GM23338 (cell line): ENCODE measurements at regions not wholly inside any gene's neighbourhood (a gene's known extent, or its start where the extent isn't known, plus 50 kb on each side); places are given as distances from the start of the nearest gene placed in this dataset.

Source experiments
- ATAC-seq: fragments of 200-7000 bp; cut with Tn5 transposase; 3 replicates; pipeline ENCODE4 v1.9.1; 2020
- DNase-seq: peaks from one replicate; pipeline ENCODE4 v3.0.0-alpha.2; 2015; ENCODE audit warnings: low spot score
- H2AFZ ChIP-seq: fragments of 200-600 bp; sonication (generic); 2 replicates; pipeline ENCODE4 v1.8.0; 2016; ENCODE audit warnings: antibody characterized with exemption, mild to moderate bottlenecking, moderate library complexity
- H3F3A ChIP-seq: fragments of 200-600 bp; sonication (generic); replicated peaks from 2 replicates; pipeline ENCODE4 v1.8.0; 2017; ENCODE audit warnings: antibody characterized with exemption, mixed run types, low read depth
- H3K27ac ChIP-seq: fragments of 200-600 bp; sonication (generic); 2 replicates; pipeline ENCODE4 v1.6.1; 2016; ENCODE audit warnings: low read depth
- H3K27me3 ChIP-seq: fragments of 200-600 bp; sonication (generic); 2 replicates; pipeline ENCODE4 v1.8.0; 2016; ENCODE audit warnings: mild to moderate bottlenecking, mixed run types, moderate library complexity; ENCODE audit not compliant: insufficient read depth
- H3K36me3 ChIP-seq: fragments of 200-600 bp; sonication (generic); 2 replicates; pipeline ENCODE4 v1.8.0; 2016; ENCODE audit warnings: mild to moderate bottlenecking; ENCODE audit not compliant: insufficient read depth
- H3K4me1 ChIP-seq: fragments of 200-600 bp; sonication (generic); 2 replicates; pipeline ENCODE4 v1.8.0; 2016; ENCODE audit warnings: mild to moderate bottlenecking, moderate library complexity; ENCODE audit not compliant: insufficient read depth
- H3K4me2 ChIP-seq: fragments of 200-600 bp; sonication (generic); 2 replicates; pipeline ENCODE4 v1.7.1; 2017; ENCODE audit warnings: mixed run types
- H3K4me3 ChIP-seq: fragments of 200-600 bp; sonication (generic); 2 replicates; pipeline ENCODE4 v1.6.1; 2016; ENCODE audit warnings: mixed run types
- H3K79me2 ChIP-seq: fragments of 200-600 bp; sonication (generic); replicated peaks from 2 replicates; pipeline ENCODE4 v1.8.0; 2017; ENCODE audit warnings: mild to moderate bottlenecking; ENCODE audit not compliant: insufficient read depth
- H3K9me2 ChIP-seq: fragments of 200-600 bp; sonication (generic); 2 replicates; pipeline ENCODE4 v1.8.0; 2017; ENCODE audit not compliant: insufficient read depth
- H4K20me1 ChIP-seq: fragments of 200-600 bp; sonication (generic); replicated peaks from 2 replicates; pipeline ENCODE4 v1.8.0; 2017; ENCODE audit warnings: mild to moderate bottlenecking; ENCODE audit not compliant: insufficient read depth
- H3K27ac Mint-ChIP-seq: 2 replicates; pipeline ENCODE4 v1.8.0; 2020; ENCODE audit warnings: inconsistent platforms, mild to moderate bottlenecking, moderate library complexity, mixed read lengths
- H3K27me3 Mint-ChIP-seq: 3 replicates; pipeline ENCODE4 v1.8.0; 2022; ENCODE audit warnings: low read depth, mild to moderate bottlenecking, moderate library complexity, mixed read lengths, inconsistent platforms; ENCODE audit not compliant: insufficient read depth, poor library complexity
- H3K36me3 Mint-ChIP-seq: 3 replicates; pipeline ENCODE4 v1.8.0; 2021; ENCODE audit warnings: low read depth, mild to moderate bottlenecking, inconsistent platforms, moderate library complexity, mixed read lengths
- H3K4me1 Mint-ChIP-seq: 3 replicates; pipeline ENCODE4 v1.8.0; 2020; ENCODE audit warnings: mild to moderate bottlenecking, inconsistent platforms, mixed read lengths
- H3K4me3 Mint-ChIP-seq: 3 replicates; pipeline ENCODE4 v1.8.0; 2021; ENCODE audit warnings: moderate library complexity, mild to moderate bottlenecking, inconsistent platforms, mixed read lengths
- H3K9me3 Mint-ChIP-seq: 3 replicates; pipeline ENCODE4 v1.8.0; 2020; ENCODE audit warnings: moderate library complexity, mild to moderate bottlenecking, inconsistent platforms, mixed read lengths
- CREB1 ChIP-seq: fragments of 250-450 bp; sonication (Bioruptor Pico); IDR thresholded peaks from 2 replicates; pipeline ENCODE4 v1.5.0; 2020; ENCODE audit warnings: low read depth, mild to moderate bottlenecking, moderate library complexity
- EZH2 ChIP-seq: fragments of 200-600 bp; sonication (generic); IDR thresholded peaks from one replicate; pipeline ENCODE4 v1.8.0; 2017; ENCODE audit warnings: antibody characterized with exemption, mild to moderate bottlenecking, low read depth; ENCODE audit not compliant: unreplicated experiment
- EZH2phosphoT487 ChIP-seq: fragments of 200-600 bp; sonication (generic); IDR thresholded peaks from one replicate; pipeline ENCODE4 v1.8.1; 2018; ENCODE audit warnings: antibody characterized with exemption; ENCODE audit not compliant: unreplicated experiment
- JUNB ChIP-seq: IDR thresholded peaks from one replicate; pipeline ENCODE4 v1.6.1; 2016; ENCODE audit warnings: antibody characterized with exemption; ENCODE audit not compliant: unreplicated experiment
- NANOG ChIP-seq: IDR thresholded peaks from 2 replicates; pipeline ENCODE4 v1.6.1; 2016; ENCODE audit warnings: antibody characterized with exemption, borderline replicate concordance
- POLR2AphosphoS5 ChIP-seq: IDR thresholded peaks from 2 replicates; pipeline ENCODE4 v1.6.1; 2016; ENCODE audit warnings: antibody characterized with exemption, low read depth
- STAT1 ChIP-seq: IDR thresholded peaks from one replicate; pipeline ENCODE4 v1.6.1; 2016; ENCODE audit warnings: antibody characterized with exemption; ENCODE audit not compliant: unreplicated experiment
- ZNF331 ChIP-seq: fragments of 250-450 bp; sonication (Bioruptor Pico); IDR thresholded peaks from 2 replicates; pipeline ENCODE4 v1.5.0; 2020; ENCODE audit warnings: low read depth, mild to moderate bottlenecking, moderate library complexity
- TF ChIP-seq, protein P1 (sequence below): IDR thresholded peaks from 2 replicates; pipeline ENCODE4 v1.6.1; 2016; ENCODE audit warnings: antibody characterized with exemption
- TF ChIP-seq, protein P2 (sequence below): fragments of 250-450 bp; sonication (Bioruptor Pico); IDR thresholded peaks from 2 replicates; pipeline ENCODE4 v1.5.0; 2020; ENCODE audit warnings: mild to moderate bottlenecking, moderate library complexity
- TF ChIP-seq, protein P3 (sequence below), 2 experiments: fragments of 200-600 bp in 1 of 2; sonication (generic) in 1 of 2; conservative IDR thresholded peaks; 2 replicates each; pipeline versions ENCODE4 v1.5.1 to v1.6.1; 2016 to 2017; ENCODE audit warnings: antibody characterized with exemption in 2 of 2, low read depth in 2 of 2, mild to moderate bottlenecking in 2 of 2, moderate library complexity in 1 of 2

DNA sequence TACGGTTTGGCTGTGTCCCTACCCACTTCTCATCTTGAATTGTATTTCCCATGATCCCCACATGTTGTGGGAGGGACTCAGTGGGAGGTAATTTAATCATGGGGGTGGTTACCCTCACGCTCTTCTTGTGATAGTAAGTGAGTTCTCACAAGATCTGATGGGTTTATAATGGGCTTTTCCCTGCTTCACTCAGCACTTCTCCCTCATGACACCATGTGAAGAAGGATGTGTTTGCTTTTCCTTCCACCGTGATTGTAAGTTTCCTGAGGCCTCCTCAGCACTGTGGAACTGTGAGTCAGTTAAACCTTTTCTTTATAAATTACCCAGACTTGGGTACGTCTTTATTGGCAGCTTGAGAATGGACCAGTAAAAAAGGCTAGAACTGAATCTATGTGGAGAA is 750.0 kb upstream of the ID2 start:
- Mint-ChIP-seq H3K27me3 (peaks cover 4% of the 10 kb centered on the region), H3K4me1 (no peaks in the 10 kb centered on the region), H3K36me3 (no peaks in the 10 kb centered on the region), H3K27ac (no peak overlapping the region), H3K9me3 (no peaks in the 10 kb centered on the region; the same call in 2 of the 3 replicates), H3K4me3 (no peak overlapping the region)
- Histone ChIP-seq H2AFZ (peak overlapping the region; percentile 66; the same call in 1 of the 2 replicates), H3K27me3 (no peaks in the 10 kb centered on the region), H4K20me1 (no peaks in the 10 kb centered on the region), H3K9me2 (peaks cover 24% of the 10 kb centered on the region), H3K4me3 (no peak overlapping the region), H3K36me3 (no peaks in the 10 kb centered on the region), H3K27ac (no peak overlapping the region), H3K4me2 (no peak overlapping the region), H3F3A (no peaks in the 10 kb centered on the region), H3K4me1 (no peaks in the 10 kb centered on the region), H3K79me2 (no peaks in the 10 kb centered on the region)
- ATAC-seq (no peak), DNase-seq (no peak)
- TF ChIP-seq STAT1 (no peak), ZNF331 (CRISPR knock-in tag) (no peak), CREB1 (CRISPR knock-in tag) (no peak), JUNB (no peak), NANOG (no peak), EZH2phosphoT487 (no peak), EZH2 (no peak), POLR2AphosphoS5 (no peak)
- TF ChIP-seq, protein P1, sequence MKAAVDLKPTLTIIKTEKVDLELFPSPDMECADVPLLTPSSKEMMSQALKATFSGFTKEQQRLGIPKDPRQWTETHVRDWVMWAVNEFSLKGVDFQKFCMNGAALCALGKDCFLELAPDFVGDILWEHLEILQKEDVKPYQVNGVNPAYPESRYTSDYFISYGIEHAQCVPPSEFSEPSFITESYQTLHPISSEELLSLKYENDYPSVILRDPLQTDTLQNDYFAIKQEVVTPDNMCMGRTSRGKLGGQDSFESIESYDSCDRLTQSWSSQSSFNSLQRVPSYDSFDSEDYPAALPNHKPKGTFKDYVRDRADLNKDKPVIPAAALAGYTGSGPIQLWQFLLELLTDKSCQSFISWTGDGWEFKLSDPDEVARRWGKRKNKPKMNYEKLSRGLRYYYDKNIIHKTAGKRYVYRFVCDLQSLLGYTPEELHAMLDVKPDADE, result no peak
- TF ChIP-seq, protein P2, sequence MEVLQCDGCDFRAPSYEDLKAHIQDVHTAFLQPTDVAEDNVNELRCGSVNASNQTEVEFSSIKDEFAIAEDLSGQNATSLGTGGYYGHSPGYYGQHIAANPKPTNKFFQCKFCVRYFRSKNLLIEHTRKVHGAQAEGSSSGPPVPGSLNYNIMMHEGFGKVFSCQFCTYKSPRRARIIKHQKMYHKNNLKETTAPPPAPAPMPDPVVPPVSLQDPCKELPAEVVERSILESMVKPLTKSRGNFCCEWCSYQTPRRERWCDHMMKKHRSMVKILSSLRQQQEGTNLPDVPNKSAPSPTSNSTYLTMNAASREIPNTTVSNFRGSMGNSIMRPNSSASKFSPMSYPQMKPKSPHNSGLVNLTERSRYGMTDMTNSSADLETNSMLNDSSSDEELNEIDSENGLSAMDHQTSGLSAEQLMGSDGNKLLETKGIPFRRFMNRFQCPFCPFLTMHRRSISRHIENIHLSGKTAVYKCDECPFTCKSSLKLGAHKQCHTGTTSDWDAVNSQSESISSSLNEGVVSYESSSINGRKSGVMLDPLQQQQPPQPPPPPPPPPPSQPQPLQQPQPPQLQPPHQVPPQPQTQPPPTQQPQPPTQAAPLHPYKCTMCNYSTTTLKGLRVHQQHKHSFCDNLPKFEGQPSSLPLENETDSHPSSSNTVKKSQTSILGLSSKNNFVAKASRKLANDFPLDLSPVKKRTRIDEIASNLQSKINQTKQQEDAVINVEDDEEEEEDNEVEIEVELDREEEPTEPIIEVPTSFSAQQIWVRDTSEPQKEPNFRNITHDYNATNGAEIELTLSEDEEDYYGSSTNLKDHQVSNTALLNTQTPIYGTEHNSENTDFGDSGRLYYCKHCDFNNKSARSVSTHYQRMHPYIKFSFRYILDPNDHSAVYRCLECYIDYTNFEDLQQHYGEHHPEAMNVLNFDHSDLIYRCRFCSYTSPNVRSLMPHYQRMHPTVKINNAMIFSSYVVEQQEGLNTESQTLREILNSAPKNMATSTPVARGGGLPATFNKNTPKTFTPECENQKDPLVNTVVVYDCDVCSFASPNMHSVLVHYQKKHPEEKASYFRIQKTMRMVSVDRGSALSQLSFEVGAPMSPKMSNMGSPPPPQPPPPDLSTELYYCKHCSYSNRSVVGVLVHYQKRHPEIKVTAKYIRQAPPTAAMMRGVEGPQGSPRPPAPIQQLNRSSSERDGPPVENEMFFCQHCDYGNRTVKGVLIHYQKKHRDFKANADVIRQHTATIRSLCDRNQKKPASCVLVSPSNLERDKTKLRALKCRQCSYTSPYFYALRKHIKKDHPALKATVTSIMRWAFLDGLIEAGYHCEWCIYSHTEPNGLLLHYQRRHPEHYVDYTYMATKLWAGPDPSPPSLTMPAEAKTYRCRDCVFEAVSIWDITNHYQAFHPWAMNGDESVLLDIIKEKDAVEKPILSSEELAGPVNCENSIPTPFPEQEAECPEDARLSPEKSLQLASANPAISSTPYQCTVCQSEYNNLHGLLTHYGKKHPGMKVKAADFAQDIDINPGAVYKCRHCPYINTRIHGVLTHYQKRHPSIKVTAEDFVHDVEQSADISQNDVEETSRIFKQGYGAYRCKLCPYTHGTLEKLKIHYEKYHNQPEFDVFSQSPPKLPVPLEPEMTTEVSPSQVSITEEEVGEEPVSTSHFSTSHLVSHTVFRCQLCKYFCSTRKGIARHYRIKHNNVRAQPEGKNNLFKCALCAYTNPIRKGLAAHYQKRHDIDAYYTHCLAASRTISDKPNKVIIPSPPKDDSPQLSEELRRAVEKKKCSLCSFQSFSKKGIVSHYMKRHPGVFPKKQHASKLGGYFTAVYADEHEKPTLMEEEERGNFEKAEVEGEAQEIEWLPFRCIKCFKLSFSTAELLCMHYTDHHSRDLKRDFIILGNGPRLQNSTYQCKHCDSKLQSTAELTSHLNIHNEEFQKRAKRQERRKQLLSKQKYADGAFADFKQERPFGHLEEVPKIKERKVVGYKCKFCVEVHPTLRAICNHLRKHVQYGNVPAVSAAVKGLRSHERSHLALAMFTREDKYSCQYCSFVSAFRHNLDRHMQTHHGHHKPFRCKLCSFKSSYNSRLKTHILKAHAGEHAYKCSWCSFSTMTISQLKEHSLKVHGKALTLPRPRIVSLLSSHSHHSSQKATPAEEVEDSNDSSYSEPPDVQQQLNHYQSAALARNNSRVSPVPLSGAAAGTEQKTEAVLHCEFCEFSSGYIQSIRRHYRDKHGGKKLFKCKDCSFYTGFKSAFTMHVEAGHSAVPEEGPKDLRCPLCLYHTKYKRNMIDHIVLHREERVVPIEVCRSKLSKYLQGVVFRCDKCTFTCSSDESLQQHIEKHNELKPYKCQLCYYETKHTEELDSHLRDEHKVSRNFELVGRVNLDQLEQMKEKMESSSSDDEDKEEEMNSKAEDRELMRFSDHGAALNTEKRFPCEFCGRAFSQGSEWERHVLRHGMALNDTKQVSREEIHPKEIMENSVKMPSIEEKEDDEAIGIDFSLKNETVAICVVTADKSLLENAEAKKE (CRISPR knock-in tag), result no peak
- TF ChIP-seq, protein P3, sequence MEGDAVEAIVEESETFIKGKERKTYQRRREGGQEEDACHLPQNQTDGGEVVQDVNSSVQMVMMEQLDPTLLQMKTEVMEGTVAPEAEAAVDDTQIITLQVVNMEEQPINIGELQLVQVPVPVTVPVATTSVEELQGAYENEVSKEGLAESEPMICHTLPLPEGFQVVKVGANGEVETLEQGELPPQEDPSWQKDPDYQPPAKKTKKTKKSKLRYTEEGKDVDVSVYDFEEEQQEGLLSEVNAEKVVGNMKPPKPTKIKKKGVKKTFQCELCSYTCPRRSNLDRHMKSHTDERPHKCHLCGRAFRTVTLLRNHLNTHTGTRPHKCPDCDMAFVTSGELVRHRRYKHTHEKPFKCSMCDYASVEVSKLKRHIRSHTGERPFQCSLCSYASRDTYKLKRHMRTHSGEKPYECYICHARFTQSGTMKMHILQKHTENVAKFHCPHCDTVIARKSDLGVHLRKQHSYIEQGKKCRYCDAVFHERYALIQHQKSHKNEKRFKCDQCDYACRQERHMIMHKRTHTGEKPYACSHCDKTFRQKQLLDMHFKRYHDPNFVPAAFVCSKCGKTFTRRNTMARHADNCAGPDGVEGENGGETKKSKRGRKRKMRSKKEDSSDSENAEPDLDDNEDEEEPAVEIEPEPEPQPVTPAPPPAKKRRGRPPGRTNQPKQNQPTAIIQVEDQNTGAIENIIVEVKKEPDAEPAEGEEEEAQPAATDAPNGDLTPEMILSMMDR (conservative IDR thresholded peaks at IDR 0.05; ENCODE audit: low read depth in 2 of 2), result no peak
